IMR-90 (cell line): ENCODE measurements at regions not wholly inside any gene's neighbourhood (a gene's known extent, or its start where the extent isn't known, plus 50 kb on each side); places are given as distances from the start of the nearest gene placed in this dataset.

ENCODE experiments used
- ATAC-seq: fragments of 200-7000 bp; cut with Tn5 transposase; 2 replicates; pipeline ENCODE4 v1.9.1; 2020; ENCODE audit warnings: low read depth, mild to moderate bottlenecking, moderate library complexity
- BruUV-seq: library from RNA; stranded (reverse); fragments of 400-500 nt; replicated peaks from 2 replicates; lab custom pipeline; 2021; lab: Mats Ljungman, UMichigan
- CTCF ChIA-PET: fragments of 300-600 bp; formaldehyde crosslinking; extraction: SDS; loops from one replicate; lab custom pipeline; 2021; ENCODE audit warnings: antibody characterized with exemption; lab: Yijun Ruan, JAX
- POLR2A ChIA-PET: fragments of 300-600 bp; sonication (Branson Sonifier 250); formaldehyde crosslinking; loops from one replicate; lab custom pipeline; 2022; ENCODE audit warnings: antibody characterized with exemption; ENCODE audit not compliant: unreplicated experiment; lab: Charles Lee
- DNase-seq: peaks from one replicate; pipeline ENCODE4 v3.0.0; 2013
- H2AFZ ChIP-seq: replicated peaks from 2 replicates; pipeline ENCODE3; 2013; ENCODE audit warnings: low read length, mild to moderate bottlenecking; ENCODE audit not compliant: poor library complexity
- H2AK5ac ChIP-seq: 2 replicates; pipeline ENCODE4 v1.6.1; 2013; ENCODE audit warnings: low read depth, low read length, inconsistent platforms
- H2AK9ac ChIP-seq: replicated peaks from 2 replicates; pipeline ENCODE3; 2013; ENCODE audit warnings: mild to moderate bottlenecking, low read depth, low read length, moderate library complexity; ENCODE audit not compliant: poor library complexity
- H2BK120ac ChIP-seq: 2 replicates; pipeline ENCODE4 v1.6.1; 2013; ENCODE audit warnings: low read depth, low read length, inconsistent platforms
- H2BK15ac ChIP-seq: 3 replicates; pipeline ENCODE4 v1.6.1; 2013; ENCODE audit warnings: low read depth, low read length, inconsistent platforms
- H2BK20ac ChIP-seq: 2 replicates; pipeline ENCODE4 v1.6.1; 2013; ENCODE audit warnings: low read depth, mild to moderate bottlenecking, inconsistent platforms, low read length, moderate library complexity
- H2BK5ac ChIP-seq: 2 replicates; pipeline ENCODE4 v1.6.1; 2013; ENCODE audit warnings: mild to moderate bottlenecking, low read depth, low read length, inconsistent platforms; ENCODE audit not compliant: poor library complexity, severe bottlenecking
- H3K14ac ChIP-seq: replicated peaks from 2 replicates; pipeline ENCODE4 v1.6.1; 2013; ENCODE audit warnings: low read depth, low read length, inconsistent platforms
- H3K18ac ChIP-seq: 2 replicates; pipeline ENCODE4 v1.6.1; 2013; ENCODE audit warnings: low read depth, low read length, control low read depth
- H3K23ac ChIP-seq: 2 replicates; pipeline ENCODE4 v1.6.1; 2013; ENCODE audit warnings: low read depth, low read length, inconsistent platforms
- H3K27ac ChIP-seq: 2 replicates; pipeline ENCODE4 v1.5.1; 2013; ENCODE audit warnings: mild to moderate bottlenecking, control low read depth, low read length; ENCODE audit not compliant: insufficient read depth
- H3K27me3 ChIP-seq: 2 replicates; pipeline ENCODE4 v1.6.1; 2013; ENCODE audit warnings: low read length; ENCODE audit not compliant: control insufficient read depth, insufficient read depth
- H3K36me3 ChIP-seq: 2 replicates; pipeline ENCODE4 v1.6.1; 2013; ENCODE audit warnings: low read length, mixed read lengths; ENCODE audit not compliant: control insufficient read depth, insufficient read depth
- H3K4ac ChIP-seq: 2 replicates; pipeline ENCODE4 v1.6.1; 2013; ENCODE audit warnings: low read depth, low read length, inconsistent platforms
- H3K4me1 ChIP-seq: 2 replicates; pipeline ENCODE4 v1.6.1; 2013; ENCODE audit warnings: low read length, mixed read lengths; ENCODE audit not compliant: control insufficient read depth, insufficient read depth
- H3K4me2 ChIP-seq: 2 replicates; pipeline ENCODE4 v1.6.1; 2013; ENCODE audit warnings: low read depth, mild to moderate bottlenecking, control low read depth, low read length, moderate library complexity
- H3K4me3 ChIP-seq: 2 replicates; pipeline ENCODE4 v1.5.1; 2013; ENCODE audit warnings: low read depth, mild to moderate bottlenecking, control low read depth, low read length, moderate library complexity; ENCODE audit not compliant: insufficient read depth
- H3K56ac ChIP-seq: 2 replicates; pipeline ENCODE4 v1.6.1; 2013; ENCODE audit warnings: low read length, inconsistent platforms; ENCODE audit not compliant: insufficient read depth; ENCODE audit errors: extremely low read depth
- H3K79me1 ChIP-seq, 2 experiments: 2 replicates each; pipeline ENCODE4 v1.6.1; 2013; ENCODE audit warnings: low read length in 2 of 2, inconsistent platforms in 1 of 2, low read depth in 1 of 2
- H3K9ac ChIP-seq: 2 replicates; pipeline ENCODE4 v1.6.1; 2013; ENCODE audit warnings: low read depth, low read length, control low read depth
- H3K9me1 ChIP-seq: 2 replicates; pipeline ENCODE4 v1.6.1; 2013; ENCODE audit warnings: low read length, inconsistent platforms; ENCODE audit not compliant: insufficient read depth
- H3K9me3 ChIP-seq: 2 replicates; pipeline ENCODE4 v1.6.1; 2013; ENCODE audit warnings: low read length; ENCODE audit not compliant: control insufficient read depth, insufficient read depth
- H4K20me1 ChIP-seq: 2 replicates; pipeline ENCODE4 v1.6.1; 2013; ENCODE audit warnings: low read length, inconsistent platforms; ENCODE audit not compliant: insufficient read depth
- H4K5ac ChIP-seq: 2 replicates; pipeline ENCODE4 v1.6.1; 2013; ENCODE audit warnings: mild to moderate bottlenecking, low read depth, low read length, control low read depth
- H4K8ac ChIP-seq, 2 experiments: 2 replicates each; pipeline ENCODE4 v1.6.1; 2013; ENCODE audit warnings: low read depth in 2 of 2, low read length in 2 of 2, control low read depth in 1 of 2, inconsistent platforms in 1 of 2
- H4K91ac ChIP-seq: 2 replicates; pipeline ENCODE4 v1.6.1; 2013; ENCODE audit warnings: low read depth, low read length, inconsistent platforms; ENCODE audit not compliant: insufficient read depth
- BHLHE40 ChIP-seq: fragments of 150-350 bp; IDR thresholded peaks from 2 replicates; pipeline ENCODE4 v1.6.1; 2016; ENCODE audit warnings: mild to moderate bottlenecking, low read depth, low read length
- CEBPB ChIP-seq: IDR thresholded peaks from 2 replicates; pipeline ENCODE4 v1.6.1; 2012; ENCODE audit warnings: low read depth, low read length, improper control_type of control experiment
- MAFK ChIP-seq: IDR thresholded peaks from 2 replicates; pipeline ENCODE4 v1.6.1; 2012; ENCODE audit warnings: low read depth, low read length, improper control_type of control experiment
- MAZ ChIP-seq: IDR thresholded peaks from 2 replicates; pipeline ENCODE4 v1.6.1; 2012; ENCODE audit warnings: low read depth, mild to moderate bottlenecking, low read length, improper control_type of control experiment, moderate library complexity, borderline replicate concordance
- MXI1 ChIP-seq: IDR thresholded peaks from 2 replicates; pipeline ENCODE4 v1.6.1; 2012; ENCODE audit warnings: low read depth, mild to moderate bottlenecking, low read length, moderate library complexity, borderline replicate concordance
- NFE2L2 ChIP-seq: fragments of 150-350 bp; IDR thresholded peaks from 2 replicates; pipeline ENCODE4 v1.6.1; 2016; ENCODE audit warnings: low read depth, mild to moderate bottlenecking, low read length
- POLR2A ChIP-seq: IDR thresholded peaks from 2 replicates; pipeline ENCODE4 v1.6.1; 2012; ENCODE audit warnings: mild to moderate bottlenecking, low read depth, low read length
- RAD21 ChIP-seq: IDR thresholded peaks from 2 replicates; pipeline ENCODE4 v1.6.1; 2012; ENCODE audit warnings: low read length, improper control_type of control experiment
- RFX5 ChIP-seq: IDR thresholded peaks from 2 replicates; pipeline ENCODE4 v1.8.0; 2012; ENCODE audit warnings: low read depth, mild to moderate bottlenecking, low read length, moderate library complexity
- dilution Hi-C: fragments of 300-500 bp; cut with HindIII; formaldehyde crosslinking; loops from one replicate; pipeline ENCODE4 v1.14.3; 2018; ENCODE audit warnings: low sequenced_read_pairs; ENCODE audit not compliant: unreplicated experiment
- in situ Hi-C: fragments of 300-500 bp; cut with MboI; formaldehyde crosslinking; loops from 3 replicates; pipeline ENCODE4 v1.14.3; 2019; ENCODE audit warnings: low sequenced_read_pairs, inconsistent platforms, mixed read lengths
- intact Hi-C: fragments of 100-400 bp; cut with micrococcal nuclease; formaldehyde crosslinking; loops from 2 replicates; pipeline ENCODE4 v1.10.0; 2022
- TF ChIP-seq, protein P1 (sequence below): fragments of 150-350 bp; IDR thresholded peaks from 2 replicates; pipeline ENCODE4 v1.6.1; 2016; ENCODE audit warnings: low read depth, mild to moderate bottlenecking, low read length, moderate library complexity, borderline replicate concordance
- TF ChIP-seq, protein P2 (sequence below): conservative IDR thresholded peaks from 2 replicates; pipeline ENCODE4 v1.5.1; 2012; ENCODE audit warnings: mild to moderate bottlenecking, low read depth, low read length, improper control_type of control experiment
- TF ChIP-seq, protein P3 (sequence below): fragments of 150-350 bp; IDR thresholded peaks from 2 replicates; pipeline ENCODE4 v1.6.1; 2017; ENCODE audit warnings: mild to moderate bottlenecking, antibody characterized with exemption, low read length, low read depth

DNA sequence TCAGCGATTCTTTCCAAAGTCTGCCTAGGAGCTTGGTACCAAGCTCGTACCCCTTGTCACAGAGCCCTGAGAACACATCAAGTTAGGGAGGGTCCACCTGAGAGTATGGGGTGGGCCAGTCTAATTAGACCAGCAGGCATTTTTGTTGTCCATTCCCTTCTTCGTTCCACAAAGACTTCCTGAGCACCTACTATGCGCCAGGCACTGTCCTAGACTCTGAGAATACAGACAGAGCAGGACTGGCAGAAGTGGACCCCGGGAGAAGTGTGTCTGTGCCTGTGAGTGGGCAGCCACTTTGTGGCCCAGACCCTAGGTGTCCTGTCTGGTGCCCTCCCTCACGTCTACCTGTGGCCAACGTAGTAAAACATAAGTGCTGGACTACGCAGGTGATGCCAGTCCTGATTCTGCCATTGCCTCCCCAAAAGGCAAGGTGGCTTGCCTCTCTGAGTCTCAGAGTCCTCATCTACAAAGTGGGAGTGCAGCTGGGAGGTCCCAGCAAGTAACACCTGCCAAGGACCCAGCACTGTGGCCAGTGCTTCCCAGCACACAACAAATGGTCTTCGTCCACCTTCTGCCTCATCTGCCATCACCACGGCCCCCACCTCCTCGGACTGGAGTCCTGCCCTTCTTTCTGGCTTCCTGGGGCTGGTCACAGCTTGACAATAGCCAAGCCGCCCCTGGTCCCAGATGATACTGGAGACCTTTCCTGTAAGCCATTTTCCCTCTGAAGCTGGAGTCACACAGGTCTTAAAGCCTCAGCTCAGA lies 54.3 kb upstream of the DUSP5 start (continued):
- TF ChIP-seq, protein P1, sequence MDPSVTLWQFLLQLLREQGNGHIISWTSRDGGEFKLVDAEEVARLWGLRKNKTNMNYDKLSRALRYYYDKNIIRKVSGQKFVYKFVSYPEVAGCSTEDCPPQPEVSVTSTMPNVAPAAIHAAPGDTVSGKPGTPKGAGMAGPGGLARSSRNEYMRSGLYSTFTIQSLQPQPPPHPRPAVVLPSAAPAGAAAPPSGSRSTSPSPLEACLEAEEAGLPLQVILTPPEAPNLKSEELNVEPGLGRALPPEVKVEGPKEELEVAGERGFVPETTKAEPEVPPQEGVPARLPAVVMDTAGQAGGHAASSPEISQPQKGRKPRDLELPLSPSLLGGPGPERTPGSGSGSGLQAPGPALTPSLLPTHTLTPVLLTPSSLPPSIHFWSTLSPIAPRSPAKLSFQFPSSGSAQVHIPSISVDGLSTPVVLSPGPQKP, result no peak

GRCh38 chr10:110444004-110444337 lies 53.7 kb upstream of the DUSP5 start:
- Histone ChIP-seq H3K9me1 (peaks cover 24% of the 10 kb centered on the region), H3K56ac (no peak overlapping the region), H3K36me3 (no peaks in the 10 kb centered on the region), H4K5ac (no peak overlapping the region), H2BK15ac (0 out of 3 replicates have a peak overlapping the region, but pooled peaks have one; percentile 51), H4K91ac (no peak overlapping the region), H3K4me3 (no peak overlapping the region), H3K4ac (peak overlapping the region; percentile 22; the same call in 1 of the 2 replicates), H3K4me2 (no peak overlapping the region), H2BK120ac (peak overlapping the region; percentile 35), H2BK5ac (no peak overlapping the region), H3K79me1 (peaks cover 0 to 12% of the 10 kb centered on the region in 2 experiments; a peak in 2 of 4 replicates), H3K4me1 (peaks cover 14% of the 10 kb centered on the region), H4K20me1 (no peaks in the 10 kb centered on the region), H4K8ac (no peak overlapping the region), H3K18ac (no peak overlapping the region), H3K23ac (no peak overlapping the region), H2AK9ac (peak overlapping the region; percentile 33), H2AK5ac (peak overlapping the region; percentile 57; the same call in 1 of the 2 replicates), H2BK20ac (no peak overlapping the region), H3K27ac (no peak overlapping the region), H3K9me3 (no peaks in the 10 kb centered on the region), H3K14ac (no peak overlapping the region), H2AFZ (no peak overlapping the region), H3K27me3 (no peaks in the 10 kb centered on the region), H3K9ac (no peak overlapping the region)
- ChIA-PET POLR2A (no interaction called here), CTCF (no interaction called here)
- no peak for DNase-seq
- intact Hi-C loops (no loop called here), dilution Hi-C loops (no loop called here), in situ Hi-C loops (no loop called here)
- BruUV-seq, result no TSS peak
- ATAC-seq, result no peak
- TF ChIP-seq, protein P2, sequence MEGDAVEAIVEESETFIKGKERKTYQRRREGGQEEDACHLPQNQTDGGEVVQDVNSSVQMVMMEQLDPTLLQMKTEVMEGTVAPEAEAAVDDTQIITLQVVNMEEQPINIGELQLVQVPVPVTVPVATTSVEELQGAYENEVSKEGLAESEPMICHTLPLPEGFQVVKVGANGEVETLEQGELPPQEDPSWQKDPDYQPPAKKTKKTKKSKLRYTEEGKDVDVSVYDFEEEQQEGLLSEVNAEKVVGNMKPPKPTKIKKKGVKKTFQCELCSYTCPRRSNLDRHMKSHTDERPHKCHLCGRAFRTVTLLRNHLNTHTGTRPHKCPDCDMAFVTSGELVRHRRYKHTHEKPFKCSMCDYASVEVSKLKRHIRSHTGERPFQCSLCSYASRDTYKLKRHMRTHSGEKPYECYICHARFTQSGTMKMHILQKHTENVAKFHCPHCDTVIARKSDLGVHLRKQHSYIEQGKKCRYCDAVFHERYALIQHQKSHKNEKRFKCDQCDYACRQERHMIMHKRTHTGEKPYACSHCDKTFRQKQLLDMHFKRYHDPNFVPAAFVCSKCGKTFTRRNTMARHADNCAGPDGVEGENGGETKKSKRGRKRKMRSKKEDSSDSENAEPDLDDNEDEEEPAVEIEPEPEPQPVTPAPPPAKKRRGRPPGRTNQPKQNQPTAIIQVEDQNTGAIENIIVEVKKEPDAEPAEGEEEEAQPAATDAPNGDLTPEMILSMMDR, result no peak
- TF ChIP-seq RAD21 (no peak), MXI1 (no peak), MAZ (no peak), POLR2A (no peak), BHLHE40 (no peak), MAFK (no peak), CEBPB (no peak), RFX5 (no peak), NFE2L2 (no peak)
- TF ChIP-seq, protein P1, result no peak
- TF ChIP-seq, protein P3, sequence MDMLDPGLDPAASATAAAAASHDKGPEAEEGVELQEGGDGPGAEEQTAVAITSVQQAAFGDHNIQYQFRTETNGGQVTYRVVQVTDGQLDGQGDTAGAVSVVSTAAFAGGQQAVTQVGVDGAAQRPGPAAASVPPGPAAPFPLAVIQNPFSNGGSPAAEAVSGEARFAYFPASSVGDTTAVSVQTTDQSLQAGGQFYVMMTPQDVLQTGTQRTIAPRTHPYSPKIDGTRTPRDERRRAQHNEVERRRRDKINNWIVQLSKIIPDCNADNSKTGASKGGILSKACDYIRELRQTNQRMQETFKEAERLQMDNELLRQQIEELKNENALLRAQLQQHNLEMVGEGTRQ, result no peak
